ENCODE measurements at regions not wholly inside any gene's neighbourhood (a gene's known extent, or its start where the extent isn't known, plus 50 kb on each side); places are given as distances from the start of the nearest gene placed in this dataset.

DNA sequence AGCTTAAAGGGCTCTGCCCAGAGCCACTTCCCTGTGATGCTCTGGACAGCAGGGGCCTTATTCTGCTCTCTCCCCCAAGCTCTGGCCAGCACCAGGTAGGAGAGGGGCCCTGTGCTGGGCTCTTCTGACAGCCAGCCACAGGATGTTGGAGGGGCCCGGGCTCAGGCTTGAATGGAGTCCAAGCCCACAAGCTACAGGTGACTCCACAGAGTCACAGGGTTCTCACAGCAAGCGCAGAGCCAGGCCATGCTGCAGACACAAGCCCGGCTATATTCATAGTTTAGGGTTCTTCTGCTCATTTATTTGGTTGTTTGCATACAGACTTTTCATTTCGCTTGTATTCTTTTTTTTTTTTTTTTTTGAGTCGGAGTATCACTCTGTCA lies 1392.8 kb downstream of the BRD1 start:
- no peak overlapping the region for H3K27ac Mint-ChIP-seq
- peaks cover 0 to 8% of the 10 kb centered on the region in 2 donors for H3K27me3 Mint-ChIP-seq (ENCODE audit: low read depth in 2 of 2)
- H3K36me3 ChIP-seq (ENCODE audit: control insufficient read depth, insufficient read depth, low read length): no peaks in the 10 kb centered on the region
- no peaks in the 10 kb centered on the region for H3K9me3 Mint-ChIP-seq
- no peaks in the 10 kb centered on the region for H3K9me3 ChIP-seq (ENCODE audit: control insufficient read depth, insufficient read depth, low read length)
- WGBS (ENCODE audit: insufficient coverage): 81% methylated on average over 5 of the region's 5 CpGs
- DNase-seq (no peak), ATAC-seq (no peak)
- no peaks in the 10 kb centered on the region for H3K4me1 ChIP-seq (ENCODE audit: control insufficient read depth, insufficient read depth, low read length)
- no peak overlapping the region for H3K27ac ChIP-seq (ENCODE audit: low read length)
- no peaks in the 10 kb centered on the region for H3K27me3 ChIP-seq (ENCODE audit: control insufficient read depth, insufficient read depth, low read length)
- H3K4me3 ChIP-seq (ENCODE audit: low read length): no peak overlapping the region
- no peak overlapping the region for H3K4me3 Mint-ChIP-seq
- TF ChIP-seq, protein P1, sequence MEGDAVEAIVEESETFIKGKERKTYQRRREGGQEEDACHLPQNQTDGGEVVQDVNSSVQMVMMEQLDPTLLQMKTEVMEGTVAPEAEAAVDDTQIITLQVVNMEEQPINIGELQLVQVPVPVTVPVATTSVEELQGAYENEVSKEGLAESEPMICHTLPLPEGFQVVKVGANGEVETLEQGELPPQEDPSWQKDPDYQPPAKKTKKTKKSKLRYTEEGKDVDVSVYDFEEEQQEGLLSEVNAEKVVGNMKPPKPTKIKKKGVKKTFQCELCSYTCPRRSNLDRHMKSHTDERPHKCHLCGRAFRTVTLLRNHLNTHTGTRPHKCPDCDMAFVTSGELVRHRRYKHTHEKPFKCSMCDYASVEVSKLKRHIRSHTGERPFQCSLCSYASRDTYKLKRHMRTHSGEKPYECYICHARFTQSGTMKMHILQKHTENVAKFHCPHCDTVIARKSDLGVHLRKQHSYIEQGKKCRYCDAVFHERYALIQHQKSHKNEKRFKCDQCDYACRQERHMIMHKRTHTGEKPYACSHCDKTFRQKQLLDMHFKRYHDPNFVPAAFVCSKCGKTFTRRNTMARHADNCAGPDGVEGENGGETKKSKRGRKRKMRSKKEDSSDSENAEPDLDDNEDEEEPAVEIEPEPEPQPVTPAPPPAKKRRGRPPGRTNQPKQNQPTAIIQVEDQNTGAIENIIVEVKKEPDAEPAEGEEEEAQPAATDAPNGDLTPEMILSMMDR (IDR thresholded peaks at IDR 0.05): no peak
- H3K36me3 Mint-ChIP-seq: no peaks in the 10 kb centered on the region
- intact Hi-C loops (cut with micrococcal nuclease): no loop called here
- no peaks in the 10 kb centered on the region for H3K4me1 Mint-ChIP-seq

DNA sequence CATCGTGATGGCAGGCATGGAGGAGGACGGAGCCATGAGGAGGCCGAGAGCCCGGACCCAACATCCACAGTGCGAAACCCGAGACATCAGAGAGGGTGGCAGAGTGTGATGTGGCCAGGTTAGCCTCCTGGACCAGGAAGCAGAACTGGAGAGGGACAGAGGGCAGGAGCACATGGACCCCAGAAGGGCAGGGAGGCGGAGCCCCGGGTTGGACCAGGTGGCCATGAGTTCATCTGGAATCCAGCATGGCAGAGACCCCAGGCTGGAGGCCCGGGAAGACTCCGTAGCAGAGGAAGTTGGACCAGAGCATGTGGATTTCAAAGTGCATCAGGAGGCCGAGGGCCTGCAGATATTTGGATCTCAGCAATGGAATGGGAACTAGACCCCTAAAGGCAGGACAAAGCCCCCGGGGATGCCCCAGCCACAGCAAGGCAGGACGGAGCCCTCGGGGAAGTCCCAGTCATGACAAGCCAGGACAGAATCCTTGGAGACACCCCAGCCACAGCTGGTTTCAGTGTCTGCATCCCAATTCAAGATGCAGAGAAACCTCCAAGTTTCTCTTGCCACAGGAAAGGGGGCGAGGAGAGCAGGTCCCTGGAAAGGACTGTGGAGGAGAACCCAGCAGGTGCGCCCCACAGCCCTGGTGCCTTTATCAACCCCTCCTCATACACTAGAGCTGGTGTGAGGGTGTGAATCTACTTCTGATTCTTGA lies 1393.4 kb downstream of the BRD1 start:
- DNase-seq: no peak
- Histone ChIP-seq H3K27me3 (ENCODE audit: control insufficient read depth, insufficient read depth, low read length) (no peaks in the 10 kb centered on the region), H3K4me3 (ENCODE audit: low read length) (no peak overlapping the region), H3K4me1 (ENCODE audit: control insufficient read depth, insufficient read depth, low read length) (no peaks in the 10 kb centered on the region), H3K27ac (ENCODE audit: low read length) (no peak overlapping the region), H3K36me3 (ENCODE audit: control insufficient read depth, insufficient read depth, low read length) (no peaks in the 10 kb centered on the region), H3K9me3 (ENCODE audit: control insufficient read depth, insufficient read depth, low read length) (no peaks in the 10 kb centered on the region)
- TF ChIP-seq, protein P1 (IDR thresholded peaks at IDR 0.05): no peak
- H3K27me3 Mint-ChIP-seq (ENCODE audit: low read depth in 2 of 2): peaks cover 0 to 8% of the 10 kb centered on the region in 2 donors
- no peaks in the 10 kb centered on the region for H3K4me1 Mint-ChIP-seq
- intact Hi-C loops (cut with micrococcal nuclease): no loop called here
- no peaks in the 10 kb centered on the region for H3K36me3 Mint-ChIP-seq
- H3K9me3 Mint-ChIP-seq: no peaks in the 10 kb centered on the region
- H3K27ac Mint-ChIP-seq: no peak overlapping the region
- no peak overlapping the region for H3K4me3 Mint-ChIP-seq
- ATAC-seq: no peak
- 89% methylated on average over 15 of the region's 16 CpGs for WGBS (ENCODE audit: insufficient coverage)

DNA sequence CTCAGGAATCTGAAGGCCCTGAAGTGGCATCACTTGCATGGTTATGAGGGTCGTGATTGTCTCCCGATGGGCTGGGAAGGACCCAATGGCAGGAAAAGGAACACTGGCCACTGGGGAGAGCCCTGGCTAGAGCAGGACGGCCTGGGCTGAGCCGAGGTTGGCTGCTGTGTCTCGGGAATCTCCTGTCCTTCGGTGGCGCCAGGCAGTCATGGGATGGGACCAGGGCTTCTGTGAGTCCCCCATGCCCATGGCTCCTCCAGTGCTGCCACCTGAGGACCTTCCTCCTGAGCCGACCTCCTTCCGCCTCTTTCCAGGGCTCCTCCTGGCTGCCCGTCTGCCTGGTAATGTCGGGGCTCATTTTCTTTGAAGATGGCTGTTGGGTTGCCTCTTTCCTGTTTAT lies 1394.0 kb downstream of the BRD1 start:
- H3K4me3 Mint-ChIP-seq: no peak overlapping the region
- no peaks in the 10 kb centered on the region for H3K27me3 ChIP-seq (ENCODE audit: control insufficient read depth, insufficient read depth, low read length)
- WGBS (ENCODE audit: insufficient coverage): 82% methylated on average over 11 of the region's 11 CpGs
- no peaks in the 10 kb centered on the region for H3K9me3 ChIP-seq (ENCODE audit: control insufficient read depth, insufficient read depth, low read length)
- H3K4me1 Mint-ChIP-seq: no peaks in the 10 kb centered on the region
- H3K27me3 Mint-ChIP-seq (ENCODE audit: low read depth in 2 of 2): peaks cover 0 to 8% of the 10 kb centered on the region in 2 donors
- no peaks in the 10 kb centered on the region for H3K36me3 Mint-ChIP-seq
- H3K27ac Mint-ChIP-seq: no peak overlapping the region
- ATAC-seq: no peak
- no peaks in the 10 kb centered on the region for H3K36me3 ChIP-seq (ENCODE audit: control insufficient read depth, insufficient read depth, low read length)
- H3K9me3 Mint-ChIP-seq: no peaks in the 10 kb centered on the region
- no peak overlapping the region for H3K4me3 ChIP-seq (ENCODE audit: low read length)
- no peaks in the 10 kb centered on the region for H3K4me1 ChIP-seq (ENCODE audit: control insufficient read depth, insufficient read depth, low read length)
- no peak overlapping the region for H3K27ac ChIP-seq (ENCODE audit: low read length)
- TF ChIP-seq, protein P1 (IDR thresholded peaks at IDR 0.05): no peak
- intact Hi-C loops (cut with micrococcal nuclease): no loop called here
- DNase-seq: no peak
